GM10266 (cell line): ENCODE measurements at regions not wholly inside any gene's neighbourhood (a gene's known extent, or its start where the extent isn't known, plus 50 kb on each side); places are given as distances from the start of the nearest gene placed in this dataset.

Experiments
- DNase-seq: peaks from one replicate; pipeline ENCODE4 v3.0.0; 2012; ENCODE audit errors: extremely low spot score
- CTCF ChIP-seq: IDR thresholded peaks from 2 replicates; pipeline ENCODE4 v1.5.1; 2012; ENCODE audit warnings: mild to moderate bottlenecking, low read depth; ENCODE audit not compliant: control insufficient read depth, insufficient read depth; ENCODE audit errors: missing control alignments

- no peak for TF ChIP-seq CTCF
- no peak for DNase-seq
Measured at GRCh38 chr4:81622474-81623184, 150.9 kb upstream of the RASGEF1B start.

GRCh38 chr4:81622028-81622427 is 150.3 kb upstream of the RASGEF1B start:
- no peak for DNase-seq
- no peak for TF ChIP-seq CTCF

DNA sequence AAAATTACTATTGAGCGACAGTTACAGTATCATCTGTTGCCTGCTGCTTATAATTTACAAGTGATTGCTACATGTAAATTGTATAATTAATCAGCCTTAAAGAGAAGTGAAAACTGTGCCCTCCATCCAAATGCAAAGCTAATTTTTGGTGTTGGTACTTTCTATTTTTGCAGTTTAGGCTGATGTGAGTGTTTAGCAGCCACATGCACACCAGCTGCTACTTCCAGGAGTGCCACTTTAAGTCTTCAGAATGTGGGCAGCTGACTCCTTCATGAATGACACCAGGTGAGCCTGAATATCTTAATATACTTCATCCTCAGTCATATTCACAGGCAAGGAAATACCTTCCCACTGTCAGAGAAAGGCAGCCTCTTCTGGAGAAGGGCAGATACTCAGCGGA is 149.8 kb upstream of the RASGEF1B start:
- DNase-seq, result no peak

DNA sequence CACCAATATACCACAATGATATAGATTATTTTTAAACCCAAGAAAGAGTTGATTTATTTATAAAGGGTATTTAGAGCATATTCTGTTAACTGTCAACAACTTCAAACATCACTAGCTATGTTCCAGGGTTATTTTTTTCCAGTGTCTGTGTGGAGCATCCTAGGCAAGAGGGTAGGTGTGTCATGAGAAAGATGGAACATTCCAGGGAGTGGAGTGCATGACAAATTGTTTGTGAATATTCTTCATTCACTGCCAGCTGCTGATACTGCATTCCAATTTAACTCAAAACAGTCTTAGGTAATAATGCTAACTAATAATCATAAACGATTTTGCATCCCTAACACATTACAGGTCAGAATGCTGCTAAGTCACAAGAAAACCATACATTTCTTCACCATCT is 148.7 kb upstream of the RASGEF1B start:
- DNase-seq, result no peak
- no peak for TF ChIP-seq CTCF

More for the DNA sequence above, 149.8 kb upstream of the RASGEF1B start:
- TF ChIP-seq CTCF, result no peak

DNA sequence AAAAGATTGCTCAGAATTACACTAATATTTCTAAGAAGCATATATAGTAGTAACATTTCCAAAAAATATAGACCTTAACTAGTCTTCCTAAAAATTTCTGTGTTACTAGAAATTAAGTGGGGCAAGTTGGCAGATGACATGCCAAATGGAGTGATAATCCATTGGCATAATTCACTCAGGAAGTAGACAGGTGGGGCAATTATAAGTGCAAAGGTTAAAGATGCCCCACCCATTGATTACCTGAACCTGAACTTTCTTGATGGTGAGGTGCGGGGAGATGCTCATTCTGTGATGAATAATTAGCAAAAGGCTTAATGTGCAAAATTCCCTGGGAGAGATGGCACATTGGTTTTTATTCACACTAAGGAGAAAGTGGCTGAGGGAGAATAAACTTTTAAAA is 145.8 kb upstream of the RASGEF1B start:
- no peak for TF ChIP-seq CTCF
- no peak for DNase-seq

GRCh38 chr4:81611221-81611620 is 139.5 kb upstream of the RASGEF1B start:
- TF ChIP-seq CTCF, result no peak

GRCh38 chr4:81609844-81610243 is 138.1 kb upstream of the RASGEF1B start:
- no peak for TF ChIP-seq CTCF
- DNase-seq, result no peak

More at GRCh38 chr4:81611221-81611620, 139.5 kb upstream of the RASGEF1B start:
- DNase-seq, result no peak
